ENCODE measurements at regions not wholly inside any gene's neighbourhood (a gene's known extent, or its start where the extent isn't known, plus 50 kb on each side); places are given as distances from the start of the nearest gene placed in this dataset.

GRCh38 chr1:181344091-181344490, 139.2 kb upstream of the CACNA1E start:
- DNase-seq = no peak

GRCh38 chr1:181345146-181345545, 138.2 kb upstream of the CACNA1E start:
- DNase-seq = no peak

DNA sequence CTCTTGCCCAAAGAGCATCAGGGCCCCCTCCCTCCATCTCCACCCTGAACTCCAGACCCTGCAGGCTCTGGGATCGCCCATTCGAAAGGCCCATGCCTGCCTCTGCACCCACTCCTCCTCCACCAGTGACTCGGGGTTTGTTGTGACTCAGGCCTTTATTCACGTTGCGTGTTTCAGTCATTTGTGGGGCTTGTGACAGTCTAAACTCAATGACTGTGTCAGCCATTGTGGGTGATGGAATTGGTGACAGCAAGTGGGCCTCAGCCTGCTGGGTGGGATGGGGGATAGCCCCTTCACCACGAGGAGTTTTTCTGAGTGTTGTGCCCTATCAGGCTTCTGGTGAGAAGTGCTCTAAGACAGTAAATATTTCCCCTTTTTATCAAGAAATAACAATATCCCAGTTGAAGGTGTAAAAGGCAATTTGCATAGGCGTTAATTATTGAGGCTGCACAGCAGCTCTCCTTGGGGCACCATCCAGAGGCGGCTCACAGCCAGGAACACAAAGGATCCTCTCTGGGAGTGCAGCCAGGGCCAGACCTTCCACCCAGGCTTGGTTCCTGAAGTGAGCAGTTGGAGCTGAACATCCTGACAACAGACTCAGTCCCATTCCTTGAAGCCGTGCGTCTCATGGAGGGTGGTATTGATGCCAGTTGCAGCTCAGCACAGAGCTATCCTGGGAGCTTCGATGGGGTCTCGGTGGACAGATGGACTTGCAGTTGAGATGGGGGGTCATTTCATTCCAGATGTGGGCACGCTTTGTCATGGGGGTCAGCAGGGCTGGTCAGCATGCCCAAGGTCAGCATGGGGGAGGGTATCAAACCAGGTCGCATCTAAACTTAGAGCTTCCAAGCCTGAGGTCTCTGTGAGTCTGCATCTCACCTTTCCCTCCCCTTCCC, 135.6 kb upstream of the CACNA1E start:
- peak; percentile 2 for DNase-seq

GRCh38 chr1:181349512-181349911, 133.8 kb upstream of the CACNA1E start:
- no peak for DNase-seq

DNA sequence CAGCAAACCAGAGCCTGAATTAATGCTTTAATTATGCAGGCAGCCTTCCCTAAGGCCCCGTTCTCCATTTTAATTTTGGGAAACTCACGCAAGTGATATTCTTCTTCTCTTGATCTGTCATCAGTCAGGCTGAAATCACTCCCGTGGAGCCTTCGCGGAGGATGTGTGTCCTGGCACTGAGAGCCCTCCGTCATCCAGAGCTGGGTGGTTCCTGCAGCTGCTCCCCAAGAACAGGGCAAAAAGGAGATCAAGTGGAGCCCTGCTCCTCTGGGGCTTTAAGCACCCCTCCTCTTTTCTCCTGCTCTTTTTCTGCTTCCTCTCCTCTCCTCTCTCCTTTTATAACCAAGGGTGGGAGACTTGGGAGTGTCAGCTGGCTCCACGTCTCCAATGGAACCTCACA, 133.2 kb upstream of the CACNA1E start:
- no peak for DNase-seq

GRCh38 chr1:181351740-181352139, 131.6 kb upstream of the CACNA1E start:
- DNase-seq = no peak

- DNase-seq = no peak
These were observed 130.6 kb upstream of the CACNA1E start for GRCh38 chr1:181352695-181353094.

GRCh38 chr1:181353526-181353925, 129.8 kb upstream of the CACNA1E start:
- no peak for DNase-seq

- DNase-seq = no peak
These were observed 128.5 kb upstream of the CACNA1E start for GRCh38 chr1:181354865-181355264.

GRCh38 chr1:181356505-181357340, 126.6 kb upstream of the CACNA1E start:
- DNase-seq = peak; percentile 25

- DNase-seq = no peak
These were observed 124.3 kb upstream of the CACNA1E start for GRCh38 chr1:181359012-181359411.

GRCh38 chr1:181364801-181365200, 118.5 kb upstream of the CACNA1E start:
- DNase-seq = no peak

- no peak for DNase-seq
These were observed 116.4 kb upstream of the CACNA1E start for GRCh38 chr1:181366910-181367309.

- DNase-seq = no peak
These were observed 113.9 kb upstream of the CACNA1E start for GRCh38 chr1:181369416-181369815.

- DNase-seq = no peak
These were observed 99.6 kb upstream of the CACNA1E start for GRCh38 chr1:181383695-181384094.

DNA sequence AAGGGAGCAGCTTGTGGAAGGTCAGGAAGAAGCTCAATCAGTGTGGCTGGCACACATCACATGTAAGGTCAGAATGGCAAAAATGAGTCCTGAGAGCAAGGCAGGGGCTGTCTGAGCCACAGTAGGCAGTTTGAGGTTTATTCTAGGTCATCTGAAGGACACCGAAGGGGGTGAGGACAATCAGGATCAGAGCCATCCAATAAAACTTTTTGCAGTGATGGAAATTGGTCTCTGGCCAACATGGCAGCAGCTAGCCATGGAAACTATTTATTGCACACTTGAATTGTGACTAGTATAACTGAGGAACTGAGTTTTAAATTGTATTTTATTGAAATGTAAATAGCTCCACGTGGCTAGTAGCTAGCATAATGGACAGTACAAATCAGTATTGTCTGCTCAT, 97.0 kb upstream of the CACNA1E start:
- DNase-seq = no peak

- no peak for DNase-seq
These were observed 96.4 kb upstream of the CACNA1E start for GRCh38 chr1:181386951-181387350.

GRCh38 chr1:181387702-181388101, 95.6 kb upstream of the CACNA1E start:
- no peak for DNase-seq

GRCh38 chr1:181390410-181391077, 92.8 kb upstream of the CACNA1E start:
- no peak for DNase-seq

- DNase-seq = no peak
These were observed 91.9 kb upstream of the CACNA1E start for GRCh38 chr1:181391301-181391900.

GRCh38 chr1:181392133-181392532, 91.2 kb upstream of the CACNA1E start:
- DNase-seq = no peak

DNA sequence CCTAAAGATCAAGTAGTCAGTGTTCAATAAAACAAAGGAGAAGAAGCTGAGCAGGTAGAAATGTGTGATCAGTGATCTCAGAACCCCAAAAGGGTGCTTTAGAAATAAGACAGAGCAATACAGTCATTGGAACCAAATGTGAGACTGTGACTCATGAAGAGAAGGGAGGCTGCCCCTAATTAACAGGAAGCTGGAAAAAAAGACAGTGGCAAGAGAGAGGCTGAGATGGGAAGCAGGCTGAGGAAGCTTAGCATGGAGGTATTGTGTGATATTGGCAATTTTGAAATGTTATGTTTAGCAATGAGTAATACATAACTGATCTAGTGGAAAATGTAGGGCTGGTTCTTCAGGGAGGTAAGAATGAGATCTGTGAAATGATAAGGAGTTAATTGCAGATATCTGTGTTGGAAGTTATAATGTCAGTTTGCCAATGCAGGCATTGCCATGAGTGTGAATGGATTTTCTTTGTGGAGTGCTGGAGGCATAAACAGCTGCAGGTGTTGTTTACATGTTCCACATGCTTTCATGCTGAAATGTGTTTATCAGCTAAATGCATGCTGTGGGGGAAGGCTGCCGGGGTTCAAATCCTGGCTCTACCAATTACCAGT, 90.6 kb upstream of the CACNA1E start:
- DNase-seq = no peak

DNA sequence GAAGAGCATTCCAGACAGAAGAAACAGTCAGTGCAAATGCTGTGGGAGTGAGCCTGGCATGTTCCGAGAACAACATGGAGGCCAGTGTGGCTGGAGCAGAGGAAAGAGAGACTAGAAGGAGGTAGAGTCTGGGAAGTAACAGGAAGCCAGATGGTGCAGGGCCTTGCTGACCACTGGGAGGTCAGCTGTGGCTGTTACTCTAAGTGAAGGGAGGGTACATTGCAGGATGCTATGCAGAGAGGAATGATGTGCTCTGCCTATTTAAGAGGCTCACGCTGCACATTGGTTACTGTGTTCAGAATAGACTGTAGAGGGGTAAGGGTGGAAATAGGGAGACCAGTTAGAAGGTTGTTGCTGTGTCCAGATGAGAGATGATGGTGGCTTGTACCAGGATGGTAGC, 88.6 kb upstream of the CACNA1E start:
- no peak for DNase-seq

Measured in midbrain (tissue), 1 donor.